B cell (primary cell): ENCODE measurements at regions not wholly inside any gene's neighbourhood (a gene's known extent, or its start where the extent isn't known, plus 50 kb on each side); places are given as distances from the start of the nearest gene placed in this dataset.

Experiments
- ATAC-seq: fragments of 200-7000 bp; cut with Tn5 transposase; one replicate; pipeline ENCODE4 v1.10.0; 2021; ENCODE audit warnings: low read depth, mild to moderate bottlenecking, moderate number of reproducible peaks, moderate library complexity
- CTCF ChIA-PET: fragments of 350-600 bp; sonication (Branson Sonifier 250); formaldehyde crosslinking; loops from one replicate; lab custom pipeline; 2021; ENCODE audit warnings: antibody characterized with exemption, inconsistent platforms; lab: Charles Lee
- POLR2A ChIA-PET: fragments of 350-600 bp; sonication (Branson Sonifier 250); formaldehyde crosslinking; loops from one replicate; lab custom pipeline; 2021; ENCODE audit warnings: antibody characterized with exemption; lab: Charles Lee
- DNase-seq: peaks from one replicate; pipeline ENCODE4 v3.0.0; 2013
- H2AFZ ChIP-seq: 2 replicates; pipeline ENCODE4 v1.6.1; 2012; ENCODE audit warnings: mild to moderate bottlenecking, low read depth, low read length; ENCODE audit not compliant: insufficient read depth, poor library complexity, severe bottlenecking
- H3K27ac ChIP-seq, 2 donors: 1 replicate in 1 of 2; 2 replicates in 1 of 2; pipeline ENCODE4 v1.5.1; 2012 to 2013; ENCODE audit warnings: low read length in 2 of 2, mild to moderate bottlenecking in 2 of 2, moderate library complexity in 1 of 2
- H3K27me3 ChIP-seq, 4 experiments: fragments of 200-600 bp in 1 of 4; sonication (generic) in 1 of 4; replicated peaks in 1 of 4; 1 replicate in 2 of 4; 2 replicates in 2 of 4; pipeline versions ENCODE4 v1.6.1 to v1.7.0; 2013 to 2016; ENCODE audit warnings: low read length in 3 of 4, mild to moderate bottlenecking in 2 of 4, mixed read lengths in 1 of 4, moderate library complexity in 1 of 4; ENCODE audit not compliant: insufficient read depth in 4 of 4, control insufficient read depth in 3 of 4; ENCODE audit errors: control extremely low read depth in 1 of 4
- H3K36me3 ChIP-seq, 2 experiments: replicated peaks in 1 of 2; 1 replicate in 1 of 2; 2 replicates in 1 of 2; pipeline versions ENCODE4 v1.6.1 to v1.7.1; 2013; ENCODE audit warnings: low read length in 1 of 2; ENCODE audit not compliant: insufficient read depth in 2 of 2, control insufficient read depth in 1 of 2; ENCODE audit errors: control extremely low read depth in 1 of 2, extremely low read depth in 1 of 2
- H3K4me1 ChIP-seq, 2 donors: fragments of 200-600 bp in 1 of 2; sonication (generic) in 1 of 2; 1 replicate in 1 of 2; 2 replicates in 1 of 2; pipeline versions ENCODE4 v1.5.1 to v1.6.1; 2013 to 2017; ENCODE audit warnings: low read length in 2 of 2; ENCODE audit not compliant: control insufficient read depth in 2 of 2, insufficient read depth in 2 of 2
- H3K4me2 ChIP-seq: replicated peaks from 2 replicates; pipeline ENCODE3; 2012; ENCODE audit warnings: mild to moderate bottlenecking, low read depth, low read length; ENCODE audit not compliant: poor library complexity, severe bottlenecking
- H3K4me3 ChIP-seq, 5 experiments: fragments of 200-600 bp in 1 of 5; sonication (generic) in 1 of 5; 1 replicate in 3 of 5; 2 replicates in 2 of 5; pipeline versions ENCODE4 v1.5.1 to v1.7.0; 2011 to 2016; ENCODE audit warnings: low read length in 4 of 5, mild to moderate bottlenecking in 4 of 5, low read depth in 2 of 5, control low read depth in 1 of 5, moderate library complexity in 1 of 5; ENCODE audit not compliant: insufficient read depth in 1 of 5; ENCODE audit errors: control extremely low read depth in 1 of 5, extremely low read depth in 1 of 5
- H3K79me2 ChIP-seq: fragments of 200-600 bp; sonication (generic); one replicate; pipeline ENCODE4 v1.6.0; 2016; ENCODE audit warnings: low read length; ENCODE audit not compliant: control insufficient read depth, insufficient read depth
- H3K9ac ChIP-seq: fragments of 200-600 bp; sonication (generic); 2 replicates; pipeline ENCODE4 v1.6.1; 2017; ENCODE audit warnings: mild to moderate bottlenecking, low read length, moderate library complexity
- H3K9me3 ChIP-seq, 3 donors: one replicate each; pipeline versions ENCODE4 v1.6.1 to v1.7.1; 2013; ENCODE audit warnings: low read length in 2 of 3; ENCODE audit not compliant: control insufficient read depth in 2 of 3, insufficient read depth in 1 of 3; ENCODE audit errors: control extremely low read depth in 1 of 3
- H4K20me1 ChIP-seq: 2 replicates; pipeline ENCODE4 v1.6.0; 2012; ENCODE audit warnings: mild to moderate bottlenecking, low read length; ENCODE audit not compliant: insufficient read depth, control insufficient read depth, poor library complexity, severe bottlenecking
- H3K27ac Mint-ChIP-seq: one replicate; pipeline ENCODE4 v1.8.0; 2021; ENCODE audit warnings: mixed read lengths
- H3K27me3 Mint-ChIP-seq: one replicate; pipeline ENCODE4 v1.8.0; 2021; ENCODE audit warnings: mixed read lengths
- H3K4me1 Mint-ChIP-seq: one replicate; pipeline ENCODE4 v1.8.0; 2021; ENCODE audit warnings: mixed read lengths
- H3K4me3 Mint-ChIP-seq: one replicate; pipeline ENCODE4 v1.8.0; 2021; ENCODE audit warnings: mixed read lengths
- H3K9me3 Mint-ChIP-seq: one replicate; pipeline ENCODE4 v1.8.0; 2022; ENCODE audit warnings: mixed read lengths; ENCODE audit not compliant: insufficient read depth
- EZH2 ChIP-seq: IDR thresholded peaks from 2 replicates; pipeline ENCODE4 v1.6.1; 2012; ENCODE audit warnings: borderline replicate concordance, low read depth, mild to moderate bottlenecking, moderate library complexity, low read length; ENCODE audit not compliant: insufficient read depth, poor library complexity, severe bottlenecking
- WGBS: methylation state at CpG from one replicate; pipeline ENCODE4 v1.1.5; 2013; ENCODE audit warnings: missing lambda C conversion rate; ENCODE audit not compliant: insufficient coverage; 5-methylcytosine and 5-hydroxymethylcytosine counted together
- intact Hi-C: fragments of 100-400 bp; cut with micrococcal nuclease; formaldehyde crosslinking; loops from one replicate; pipeline ENCODE4 v1.10.0; 2022
- TF ChIP-seq, protein P1 (sequence below): fragments of 200-600 bp; IDR thresholded peaks from one replicate; pipeline ENCODE4 v1.8.0; 2022; ENCODE audit warnings: antibody characterized with exemption, mild to moderate bottlenecking

DNA sequence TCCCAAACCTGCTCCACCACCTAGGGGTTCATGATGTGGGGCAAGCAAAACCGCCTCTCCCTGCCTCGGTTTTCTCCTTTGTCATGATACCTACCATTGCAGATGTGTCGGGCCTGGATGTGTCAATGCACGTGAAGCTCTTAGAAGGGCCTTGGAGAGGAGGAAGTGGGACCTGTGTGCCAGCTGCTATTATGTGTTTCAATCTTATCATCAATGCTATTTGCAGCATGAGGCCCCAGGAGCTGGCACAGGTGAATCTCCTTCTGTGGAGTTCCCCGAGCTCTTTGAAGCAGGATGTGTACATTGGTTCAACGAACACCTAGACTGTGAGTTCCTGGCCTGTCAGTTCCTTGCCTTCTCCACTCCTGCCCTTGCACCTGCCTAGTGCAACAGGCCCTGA lies 331.6 kb downstream of the CTTN start:
- H3K79me2 ChIP-seq = no peaks in the 10 kb centered on the region
- no peak overlapping the region for H3K9ac ChIP-seq
- Mint-ChIP-seq H3K4me1 (no peaks in the 10 kb centered on the region), H3K27ac (no peak overlapping the region), H3K9me3 (no peaks in the 10 kb centered on the region), H3K4me3 (no peak overlapping the region), H3K27me3 (no peaks in the 10 kb centered on the region)
- ChIA-PET CTCF (no interaction called here), POLR2A (no interaction called here)
- H3K27ac ChIP-seq = no peak overlapping the region
- DNase-seq (no peak), ATAC-seq (no peak)
- no peaks in the 10 kb centered on the region for H3K27me3 ChIP-seq
- no peaks in the 10 kb centered on the region for H3K4me1 ChIP-seq
- TF ChIP-seq, protein P1, sequence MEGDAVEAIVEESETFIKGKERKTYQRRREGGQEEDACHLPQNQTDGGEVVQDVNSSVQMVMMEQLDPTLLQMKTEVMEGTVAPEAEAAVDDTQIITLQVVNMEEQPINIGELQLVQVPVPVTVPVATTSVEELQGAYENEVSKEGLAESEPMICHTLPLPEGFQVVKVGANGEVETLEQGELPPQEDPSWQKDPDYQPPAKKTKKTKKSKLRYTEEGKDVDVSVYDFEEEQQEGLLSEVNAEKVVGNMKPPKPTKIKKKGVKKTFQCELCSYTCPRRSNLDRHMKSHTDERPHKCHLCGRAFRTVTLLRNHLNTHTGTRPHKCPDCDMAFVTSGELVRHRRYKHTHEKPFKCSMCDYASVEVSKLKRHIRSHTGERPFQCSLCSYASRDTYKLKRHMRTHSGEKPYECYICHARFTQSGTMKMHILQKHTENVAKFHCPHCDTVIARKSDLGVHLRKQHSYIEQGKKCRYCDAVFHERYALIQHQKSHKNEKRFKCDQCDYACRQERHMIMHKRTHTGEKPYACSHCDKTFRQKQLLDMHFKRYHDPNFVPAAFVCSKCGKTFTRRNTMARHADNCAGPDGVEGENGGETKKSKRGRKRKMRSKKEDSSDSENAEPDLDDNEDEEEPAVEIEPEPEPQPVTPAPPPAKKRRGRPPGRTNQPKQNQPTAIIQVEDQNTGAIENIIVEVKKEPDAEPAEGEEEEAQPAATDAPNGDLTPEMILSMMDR = no peak
- TF ChIP-seq EZH2 = no peak
- peaks cover 0 to 10% (median 0%) of the 10 kb centered on the region in 3 donors for H3K9me3 ChIP-seq
- no peak overlapping the region for H3K4me2 ChIP-seq
- intact Hi-C loops = no loop called here
- no peaks in the 10 kb centered on the region for H3K36me3 ChIP-seq
- no peak overlapping the region for H3K4me3 ChIP-seq
- WGBS = 67% methylated on average over 2 of the region's 6 CpGs
- H4K20me1 ChIP-seq = no peaks in the 10 kb centered on the region
- H2AFZ ChIP-seq = no peak overlapping the region

DNA sequence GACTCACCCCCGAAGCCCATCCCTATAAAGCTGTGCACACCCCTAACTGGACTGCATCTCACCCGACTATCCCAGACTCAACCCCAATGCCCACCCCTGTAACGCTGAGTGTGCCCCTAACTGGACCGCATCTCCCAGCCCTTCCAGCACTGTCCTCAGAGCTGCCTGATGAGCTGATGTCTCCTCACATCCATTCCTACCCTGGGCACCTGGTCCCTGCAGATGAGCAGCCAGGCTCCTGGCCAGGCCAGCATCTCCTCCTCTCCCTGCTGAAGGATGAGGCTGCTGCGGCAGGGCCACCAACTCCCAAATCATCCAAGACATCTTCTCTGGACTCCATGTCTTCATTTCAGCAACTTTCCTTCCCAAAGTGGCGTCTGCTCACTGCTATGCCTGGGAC lies 332.1 kb downstream of the CTTN start:
- H3K79me2 ChIP-seq = no peaks in the 10 kb centered on the region
- H3K9ac ChIP-seq = no peak overlapping the region
- Mint-ChIP-seq H3K9me3 (no peaks in the 10 kb centered on the region), H3K4me3 (no peak overlapping the region), H3K4me1 (no peaks in the 10 kb centered on the region), H3K27ac (no peak overlapping the region), H3K27me3 (no peaks in the 10 kb centered on the region)
- no peaks in the 10 kb centered on the region for H3K4me1 ChIP-seq
- H3K4me2 ChIP-seq = no peak overlapping the region
- H3K27ac ChIP-seq = no peak overlapping the region
- ChIA-PET POLR2A (no interaction called here), CTCF (no interaction called here)
- H3K4me3 ChIP-seq = no peak overlapping the region
- no peaks in the 10 kb centered on the region for H3K36me3 ChIP-seq
- intact Hi-C loops = no loop called here
- WGBS = 100% methylated on average over 5 of the region's 6 CpGs
- TF ChIP-seq EZH2 = no peak
- TF ChIP-seq, protein P1 = no peak
- DNase-seq (no peak), ATAC-seq (no peak)
- peaks cover 0 to 10% (median 0%) of the 10 kb centered on the region in 3 donors for H3K9me3 ChIP-seq
- no peaks in the 10 kb centered on the region for H4K20me1 ChIP-seq
- no peak overlapping the region for H2AFZ ChIP-seq
- H3K27me3 ChIP-seq = no peaks in the 10 kb centered on the region
